HG03521 (cell line): ENCODE measurements at regions not wholly inside any gene's neighbourhood (a gene's known extent, or its start where the extent isn't known, plus 50 kb on each side); places are given as distances from the start of the nearest gene placed in this dataset.
A peak's percentile ranks its signal among the peaks of the same experiment; 100 is the strongest.
"Not testable (repeated sequence)": the region's sequence is repeated elsewhere in the genome, so short reads cannot be mapped to it uniquely, and the experiment has no call there.

ENCODE experiments used
- ATAC-seq: cut with Tn5 transposase; IDR thresholded peaks from one replicate; pipeline ENCODE4 v1.9.1; 2021; ENCODE audit warnings: mild to moderate bottlenecking, moderate library complexity; ENCODE audit not compliant: unreplicated experiment

- ATAC-seq = not testable (repeated sequence)
These were observed 742.5 kb downstream of the SPATA31A1 start for GRCh38 chr9:40097992-40098391.

- not testable (repeated sequence) for ATAC-seq
These were observed 750.7 kb downstream of the SPATA31A1 start for GRCh38 chr9:40106003-40106782.

DNA sequence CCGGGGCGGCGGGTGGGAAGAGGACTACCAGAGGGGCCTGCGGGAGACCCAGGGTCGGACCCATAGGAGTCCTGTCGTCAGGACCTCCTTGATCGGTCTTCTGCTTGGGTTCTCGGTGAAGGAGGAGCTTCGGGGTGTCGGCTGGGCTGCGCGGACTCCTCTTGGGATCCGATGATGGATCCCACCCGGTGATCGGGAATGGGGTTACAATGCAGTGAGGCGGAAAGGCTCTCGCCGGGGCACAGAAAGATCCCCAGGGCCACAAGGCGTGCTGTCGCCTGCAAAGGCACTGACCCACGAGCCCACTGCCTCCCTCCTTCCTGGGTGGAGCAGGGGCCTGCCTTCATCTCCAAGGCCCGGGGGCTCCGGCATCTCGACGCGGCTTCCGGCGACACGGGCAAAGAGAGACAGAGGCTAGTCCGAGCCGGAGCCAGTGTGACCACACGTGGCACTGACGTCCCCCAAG, 751.3 kb downstream of the SPATA31A1 start:
- ATAC-seq = not testable (repeated sequence)

DNA sequence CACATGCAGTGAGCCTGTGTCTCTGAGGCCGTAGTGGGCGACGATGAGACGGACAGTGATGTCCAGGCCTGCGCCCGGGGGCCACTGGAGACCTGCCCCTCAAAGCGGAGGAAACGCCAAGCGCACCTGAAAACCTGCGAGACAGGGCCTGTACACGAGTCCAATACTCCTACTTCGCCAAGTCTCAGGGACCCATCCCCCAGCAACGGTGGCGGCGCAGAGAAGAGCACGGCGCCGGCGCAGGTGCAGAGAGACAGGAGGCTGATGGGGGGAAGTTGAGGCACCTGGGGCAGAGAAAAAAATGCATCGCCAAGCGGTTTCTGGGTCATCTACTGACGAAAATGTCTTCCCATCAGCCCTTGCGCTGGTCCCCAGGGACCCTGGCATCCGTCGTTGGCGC, 751.8 kb downstream of the SPATA31A1 start:
- ATAC-seq = not testable (repeated sequence)

- not testable (repeated sequence) for ATAC-seq
These were observed 753.0 kb downstream of the SPATA31A1 start for GRCh38 chr9:40108465-40108864.

DNA sequence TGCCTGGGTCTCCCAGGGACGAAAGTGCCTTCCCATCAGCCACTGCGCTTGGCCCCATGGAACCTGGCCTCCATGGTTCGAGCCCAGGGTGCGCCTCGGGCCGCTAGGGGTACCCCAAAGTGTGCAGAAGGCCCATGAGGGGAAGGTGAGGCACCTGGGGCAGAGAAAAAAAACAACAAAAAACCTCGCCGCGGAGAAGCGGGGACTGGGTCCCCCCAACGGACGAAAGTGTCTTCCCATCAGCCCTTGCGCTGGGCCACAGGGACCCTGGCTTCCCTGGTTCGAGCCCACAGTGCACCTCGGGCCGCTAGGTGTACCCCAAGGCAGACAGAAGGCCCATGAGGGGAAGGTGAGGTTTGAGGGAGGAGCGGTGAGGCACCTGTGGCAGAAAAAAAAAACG, 755.3 kb downstream of the SPATA31A1 start:
- ATAC-seq = not testable (repeated sequence)

DNA sequence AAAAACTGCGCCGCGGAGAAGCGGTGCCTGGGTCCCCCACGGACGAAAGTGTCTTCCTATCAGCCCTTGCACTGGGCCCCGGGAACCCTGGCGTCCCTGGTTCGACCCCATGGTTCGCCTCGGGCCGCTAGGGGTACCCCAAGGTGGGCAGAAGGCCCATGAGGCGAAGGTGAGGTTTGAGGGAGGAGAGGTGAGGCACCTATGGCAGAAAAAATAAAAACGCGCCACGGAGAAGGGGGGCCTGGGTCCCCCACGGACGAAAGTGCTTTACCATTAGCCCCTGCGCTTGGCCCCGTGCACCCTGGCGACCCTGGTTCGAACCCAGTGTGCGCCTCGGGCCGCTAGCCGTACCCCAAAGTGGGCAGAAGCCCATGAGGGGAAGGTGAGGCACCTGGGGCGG, 756.1 kb downstream of the SPATA31A1 start:
- not testable (repeated sequence) for ATAC-seq

DNA sequence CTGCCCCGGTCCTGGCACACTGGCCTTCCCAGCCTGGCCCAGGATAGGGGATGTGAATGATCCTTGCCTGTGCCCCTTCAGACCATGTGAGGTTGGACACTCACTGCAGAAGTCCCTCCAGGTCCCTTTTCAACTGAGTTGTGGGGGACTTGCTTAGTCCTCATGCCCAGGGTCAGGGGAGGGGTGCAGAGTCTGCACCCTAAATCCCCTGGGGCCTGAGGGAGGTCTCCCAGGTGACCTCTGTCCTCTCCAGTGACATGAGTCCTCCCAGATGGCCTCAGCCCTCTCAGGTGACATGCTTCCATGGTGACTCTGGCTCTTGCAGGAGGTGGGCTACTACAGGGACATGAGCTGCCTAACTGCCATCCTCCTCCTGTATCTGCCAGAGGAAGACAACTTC, 775.1 kb downstream of the SPATA31A1 start:
- ATAC-seq = not testable (repeated sequence)

DNA sequence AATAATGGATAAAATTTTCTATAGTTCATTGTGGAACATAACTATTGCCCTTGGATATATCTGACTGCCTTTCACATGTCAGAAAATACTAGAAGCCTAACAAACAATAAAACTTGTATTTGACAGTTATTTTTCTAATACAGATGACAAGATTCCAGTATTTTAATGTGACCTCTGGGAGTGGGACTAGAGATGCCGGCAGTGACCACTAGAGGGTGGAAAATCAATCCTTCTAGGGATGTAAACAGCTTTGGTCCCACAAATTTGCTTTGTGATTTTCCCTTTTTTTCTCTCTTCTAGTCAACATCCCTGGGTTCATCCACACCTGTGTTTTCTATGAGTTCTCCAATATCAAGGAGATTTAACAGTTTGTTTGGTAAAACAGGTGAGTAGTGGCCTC, 813.7 kb downstream of the SPATA31A1 start:
- ATAC-seq = peak; percentile 45

GRCh38 chr9:40173316-40173715, 817.8 kb downstream of the SPATA31A1 start:
- ATAC-seq = not testable (repeated sequence)

GRCh38 chr9:40174035-40174434, 818.6 kb downstream of the SPATA31A1 start:
- not testable (repeated sequence) for ATAC-seq

DNA sequence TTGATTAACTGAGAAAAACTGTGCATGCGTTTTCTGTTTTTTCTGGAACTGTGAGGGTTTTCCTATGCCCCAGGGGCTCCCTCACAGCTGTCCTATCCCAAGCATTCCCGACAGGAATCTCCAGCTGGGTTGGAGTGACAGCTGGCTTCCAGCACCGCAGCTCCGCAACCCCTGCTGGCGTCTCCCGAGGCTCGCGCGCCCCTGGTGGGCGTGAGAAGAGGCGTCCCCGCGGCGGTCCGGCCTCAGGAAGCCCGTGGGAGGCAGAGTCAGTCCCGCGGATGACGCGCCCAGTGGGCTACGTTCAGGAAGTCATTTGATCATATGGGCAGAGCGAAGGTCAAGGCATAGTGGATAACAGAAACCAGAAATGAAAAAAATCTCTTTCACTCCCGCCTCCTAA, 821.9 kb downstream of the SPATA31A1 start:
- ATAC-seq = not testable (repeated sequence)

DNA sequence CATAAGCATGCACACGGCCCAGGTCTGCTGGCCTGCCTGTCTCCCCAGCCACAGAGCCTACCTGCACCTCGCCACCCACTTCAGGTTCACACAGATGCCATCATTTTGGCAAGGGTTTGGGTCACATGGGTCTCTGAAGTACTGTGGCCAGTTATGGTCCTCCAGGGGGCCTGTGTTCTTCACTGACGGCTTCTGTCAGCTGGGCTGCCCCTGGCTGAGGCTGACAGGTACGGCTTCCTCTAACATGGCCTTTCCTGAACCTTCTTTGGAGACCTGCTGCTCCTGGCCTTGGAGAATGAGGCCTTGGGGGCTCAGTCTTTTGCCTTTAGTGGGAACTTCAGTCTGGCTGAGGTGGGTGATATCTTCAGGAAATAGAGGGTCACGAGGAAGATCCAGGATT, 835.9 kb downstream of the SPATA31A1 start:
- not testable (repeated sequence) for ATAC-seq

GRCh38 chr9:40192162-40192561, 836.7 kb downstream of the SPATA31A1 start:
- not testable (repeated sequence) for ATAC-seq

DNA sequence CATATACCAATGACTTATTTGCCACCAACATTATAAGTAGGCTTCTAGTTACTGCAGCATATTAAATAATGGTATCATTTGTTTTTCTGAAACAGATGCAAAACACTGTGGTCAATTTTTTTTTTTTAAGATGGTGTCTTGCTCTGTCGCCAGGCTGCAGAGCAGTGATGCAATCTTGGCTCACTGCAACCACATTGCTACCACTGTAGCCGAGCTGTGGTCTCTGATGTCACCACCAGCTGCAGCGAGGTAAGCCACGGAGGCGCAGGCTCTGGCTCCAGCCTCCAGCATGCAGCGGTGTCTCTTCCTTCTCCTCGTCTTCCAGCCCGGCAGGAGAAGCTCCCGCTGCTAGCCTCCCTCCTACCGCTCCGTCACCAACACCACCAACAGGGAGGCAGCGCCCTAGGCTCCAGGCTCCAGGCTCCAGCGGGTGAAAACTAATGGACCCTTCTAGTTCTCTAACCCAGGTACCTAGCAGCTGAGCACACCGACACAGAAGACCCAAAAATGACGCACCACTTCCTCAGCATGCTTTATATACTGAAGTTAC, 840.8 kb downstream of the SPATA31A1 start:
- ATAC-seq = not testable (repeated sequence)

- ATAC-seq = not testable (repeated sequence)
These were observed 841.3 kb downstream of the SPATA31A1 start for GRCh38 chr9:40196803-40197202.

DNA sequence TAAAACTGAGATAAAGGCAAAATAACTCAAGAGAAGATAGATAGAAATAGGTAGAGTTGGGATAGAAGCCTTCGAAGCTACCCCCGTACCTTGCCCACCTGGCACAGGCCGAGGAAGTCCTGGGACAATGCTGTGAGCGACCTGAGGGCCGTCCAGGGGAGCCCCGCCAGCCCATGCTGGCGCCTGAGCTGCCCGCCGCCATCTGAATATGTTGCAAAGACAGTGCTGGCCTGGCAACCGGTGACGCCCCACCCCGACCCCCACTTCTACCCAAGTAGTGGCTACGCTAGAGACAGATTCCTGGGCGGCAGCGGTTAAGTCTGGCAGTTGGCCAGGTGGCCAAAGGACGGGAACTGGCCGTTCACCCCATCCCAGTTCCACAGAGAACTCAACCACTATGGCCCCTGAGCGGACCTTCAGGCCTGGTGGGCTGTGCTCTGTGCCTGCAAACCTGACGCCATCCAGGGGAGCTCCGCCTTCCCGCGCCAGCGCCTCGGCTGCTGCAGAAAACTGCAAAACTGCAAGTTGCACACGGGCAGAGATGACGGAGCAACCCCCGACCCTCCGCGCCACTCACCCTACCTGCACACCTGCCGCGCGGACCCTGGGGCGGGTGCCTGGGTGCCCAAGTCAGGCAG, 866.2 kb downstream of the SPATA31A1 start:
- ATAC-seq = not testable (repeated sequence)

DNA sequence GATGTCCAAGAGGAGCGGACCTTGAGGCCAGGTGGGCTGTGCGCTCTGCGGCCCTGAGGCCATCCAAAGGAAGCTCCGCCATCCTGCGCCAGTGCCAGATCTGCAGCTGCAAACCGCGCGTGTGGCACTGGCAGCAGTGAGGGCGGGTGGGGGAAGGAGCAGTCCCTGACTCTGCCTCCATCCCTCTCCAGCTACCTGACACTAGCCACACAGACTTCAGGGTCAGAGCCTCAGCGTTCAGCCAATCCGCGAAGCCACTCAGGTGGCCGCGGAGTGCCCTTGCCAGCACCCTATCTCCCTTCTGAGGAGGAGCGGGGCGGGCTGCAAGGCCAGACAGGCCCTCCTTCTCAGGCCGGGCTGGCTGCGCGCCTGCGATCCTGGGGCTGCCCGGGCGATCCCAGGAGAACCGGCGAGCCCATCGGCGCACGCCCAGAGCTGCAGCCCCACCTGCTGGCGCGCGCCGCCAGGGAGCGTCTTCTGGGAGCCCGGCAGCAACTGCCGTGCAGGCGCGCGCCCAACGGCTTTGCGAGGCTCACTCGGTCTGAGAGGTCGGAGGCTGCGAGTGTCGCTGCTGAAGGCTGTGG, 867.2 kb downstream of the SPATA31A1 start:
- not testable (repeated sequence) for ATAC-seq

GRCh38 chr9:40223353-40223752, 867.9 kb downstream of the SPATA31A1 start:
- ATAC-seq = not testable (repeated sequence)
